ENCODE measurements at regions not wholly inside any gene's neighbourhood (a gene's known extent, or its start where the extent isn't known, plus 50 kb on each side); places are given as distances from the start of the nearest gene placed in this dataset.
A peak's percentile ranks its signal among the peaks of the same experiment; 100 is the strongest.
"Not testable (repeated sequence)": the region's sequence is repeated elsewhere in the genome, so short reads cannot be mapped to it uniquely, and the experiment has no call there.

- no peak for TF ChIP-seq CTCF (IDR thresholded peaks at IDR 0.05)
- H3K4me3 Mint-ChIP-seq, result no peak overlapping the region
- ATAC-seq (no peak), DNase-seq (no peak)
- H3K4me1 Mint-ChIP-seq, result peaks cover 0 to 6% of the 10 kb centered on the region in 2 donors
- no peaks in the 10 kb centered on the region for H3K36me3 Mint-ChIP-seq
- WGBS (ENCODE audit: insufficient coverage), result 38% methylated on average over 2 of the region's 3 CpGs
- no peaks in the 10 kb centered on the region for H3K9me3 Mint-ChIP-seq
- H3K27ac ChIP-seq (ENCODE audit: low read length), result no peak overlapping the region
- intact Hi-C loops (cut with micrococcal nuclease), result no loop called here
- no peaks in the 10 kb centered on the region for H3K9me3 ChIP-seq (ENCODE audit: control insufficient read depth, insufficient read depth, low read length)
- no peak overlapping the region for H3K4me3 ChIP-seq (ENCODE audit: low read length)
- H3K27me3 Mint-ChIP-seq (ENCODE audit: low read depth in 2 of 2), result no peaks in the 10 kb centered on the region
- no peaks in the 10 kb centered on the region for H3K36me3 ChIP-seq (ENCODE audit: control insufficient read depth, insufficient read depth, low read length)
- no peak overlapping the region for H3K27ac Mint-ChIP-seq
- peaks cover 6% of the 10 kb centered on the region for H3K4me1 ChIP-seq (ENCODE audit: control insufficient read depth, insufficient read depth, low read length)
- H3K27me3 ChIP-seq (ENCODE audit: control insufficient read depth, insufficient read depth, low read length), result no peaks in the 10 kb centered on the region
Observed at GRCh38 chr5:61232490-61233050, 70.3 kb upstream of the SMIM15 start.

- Mint-ChIP-seq H3K4me3 (no peak overlapping the region), H3K4me1 (peaks cover 0 to 6% of the 10 kb centered on the region in 2 donors), H3K9me3 (no peaks in the 10 kb centered on the region), H3K27me3 (ENCODE audit: low read depth in 2 of 2) (no peaks in the 10 kb centered on the region), H3K36me3 (no peaks in the 10 kb centered on the region), H3K27ac (no peak overlapping the region)
- ATAC-seq, result no peak
- Histone ChIP-seq H3K27me3 (ENCODE audit: control insufficient read depth, insufficient read depth, low read length) (no peaks in the 10 kb centered on the region), H3K27ac (ENCODE audit: low read length) (no peak overlapping the region), H3K36me3 (ENCODE audit: control insufficient read depth, insufficient read depth, low read length) (no peaks in the 10 kb centered on the region), H3K9me3 (ENCODE audit: control insufficient read depth, insufficient read depth, low read length) (peaks cover 5% of the 10 kb centered on the region), H3K4me3 (ENCODE audit: low read length) (no peak overlapping the region), H3K4me1 (ENCODE audit: control insufficient read depth, insufficient read depth, low read length) (peaks cover 3% of the 10 kb centered on the region)
- WGBS (ENCODE audit: insufficient coverage), result 94% methylated on average over 4 of the region's 4 CpGs
- intact Hi-C loops (cut with micrococcal nuclease), result no loop called here
- no peak for DNase-seq
- no peak for TF ChIP-seq CTCF (IDR thresholded peaks at IDR 0.05)
Observed at GRCh38 chr5:61234019-61234418, 71.8 kb upstream of the SMIM15 start.

GRCh38 chr5:61236715-61237114 is 74.4 kb upstream of the SMIM15 start:
- H3K4me1 Mint-ChIP-seq; H3K9me3 ChIP-seq (ENCODE audit: control insufficient read depth, insufficient read depth, low read length); H3K9me3 Mint-ChIP-seq; H3K36me3 Mint-ChIP-seq; H3K4me3 ChIP-seq (ENCODE audit: low read length); H3K27me3 Mint-ChIP-seq (ENCODE audit: low read depth in 2 of 2); intact Hi-C loops (cut with micrococcal nuclease); H3K4me3 Mint-ChIP-seq; H3K27ac Mint-ChIP-seq; H3K36me3 ChIP-seq (ENCODE audit: control insufficient read depth, insufficient read depth, low read length); H3K27ac ChIP-seq (ENCODE audit: low read length); H3K4me1 ChIP-seq (ENCODE audit: control insufficient read depth, insufficient read depth, low read length); ATAC-seq; H3K27me3 ChIP-seq (ENCODE audit: control insufficient read depth, insufficient read depth, low read length); DNase-seq: not testable (repeated sequence)
- WGBS (ENCODE audit: insufficient coverage), result 67% methylated on average over 1 of the region's 3 CpGs

- WGBS (ENCODE audit: insufficient coverage), result 58% methylated on average over 2 of the region's 4 CpGs
- H3K36me3 Mint-ChIP-seq, result no peaks in the 10 kb centered on the region
- Histone ChIP-seq H3K27me3 (ENCODE audit: control insufficient read depth, insufficient read depth, low read length) (no peaks in the 10 kb centered on the region), H3K27ac (ENCODE audit: low read length) (no peak overlapping the region), H3K36me3 (ENCODE audit: control insufficient read depth, insufficient read depth, low read length) (no peaks in the 10 kb centered on the region), H3K9me3 (ENCODE audit: control insufficient read depth, insufficient read depth, low read length) (no peaks in the 10 kb centered on the region), H3K4me1 (ENCODE audit: control insufficient read depth, insufficient read depth, low read length) (no peaks in the 10 kb centered on the region), H3K4me3 (ENCODE audit: low read length) (no peak overlapping the region)
- TF ChIP-seq CTCF (IDR thresholded peaks at IDR 0.05), result no peak
- ATAC-seq (no peak), DNase-seq (peak in 1 of 2 donors; percentile 6)
- H3K27me3 Mint-ChIP-seq (ENCODE audit: low read depth in 2 of 2), result peaks cover 0 to 10% of the 10 kb centered on the region in 2 donors
- no peak overlapping the region for H3K4me3 Mint-ChIP-seq
- H3K27ac Mint-ChIP-seq, result no peak overlapping the region
- no peaks in the 10 kb centered on the region for H3K4me1 Mint-ChIP-seq
- intact Hi-C loops (cut with micrococcal nuclease), result no loop called here
- no peaks in the 10 kb centered on the region for H3K9me3 Mint-ChIP-seq
Observed at GRCh38 chr5:61245486-61245885, 83.2 kb upstream of the SMIM15 start.
